Activated CD8-positive, alpha-beta memory T cell treated with anti-CD3 and anti-CD28 coated beads for 36 hours (primary cell): ENCODE measurements at regions not wholly inside any gene's neighbourhood (a gene's known extent, or its start where the extent isn't known, plus 50 kb on each side); places are given as distances from the start of the nearest gene placed in this dataset.
"Not testable (repeated sequence)": the region's sequence is repeated elsewhere in the genome, so short reads cannot be mapped to it uniquely, and the experiment has no call there.

Experiments
- CTCF ChIA-PET: fragments of 350-600 bp; sonication (Branson Sonifier 250); formaldehyde crosslinking; loops from one replicate; lab custom pipeline; 2021; ENCODE audit warnings: antibody characterized with exemption; lab: Charles Lee
- POLR2A ChIA-PET: fragments of 350-600 bp; sonication (Branson Sonifier 250); formaldehyde crosslinking; loops from one replicate; lab custom pipeline; 2021; ENCODE audit warnings: antibody characterized with exemption; lab: Charles Lee

DNA sequence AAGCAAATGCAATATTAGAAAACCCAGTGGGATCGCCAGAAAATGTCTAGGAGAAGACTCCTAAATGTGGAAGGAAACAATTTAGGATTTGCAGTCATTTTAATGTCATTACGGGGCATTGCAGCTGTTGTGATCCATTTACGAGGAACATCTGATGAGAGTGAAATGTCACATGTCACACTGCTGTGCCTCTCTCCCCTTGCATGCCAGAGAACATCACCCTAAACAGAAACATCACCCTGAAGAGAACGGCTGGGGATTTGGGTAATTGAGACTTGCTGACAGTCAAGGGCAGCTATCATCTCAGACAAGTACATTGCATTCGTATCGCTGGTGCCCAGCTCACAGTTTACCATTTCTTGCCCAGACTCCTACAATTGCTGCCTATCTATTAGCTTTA lies 785.7 kb upstream of the POM121L12 start:
- CTCF ChIA-PET: no interaction called here

DNA sequence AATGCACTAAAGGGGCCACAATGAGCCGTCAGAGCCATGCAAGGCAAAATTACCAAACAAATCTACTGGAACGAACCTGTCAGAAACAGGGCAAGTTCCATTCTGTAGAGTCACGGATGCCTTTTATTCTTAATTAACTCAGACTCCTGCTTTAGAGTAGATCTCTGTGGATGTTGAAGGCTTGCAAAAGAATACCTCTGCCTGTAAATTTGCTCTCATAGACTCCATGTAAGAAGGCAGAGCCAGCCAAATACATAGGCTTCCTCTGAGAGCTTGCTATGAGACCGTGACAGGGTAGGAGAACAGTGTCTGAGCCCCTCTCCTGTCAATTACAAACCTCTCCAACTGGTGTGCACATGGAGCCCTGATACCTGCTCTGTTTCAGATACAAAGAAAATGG lies 787.9 kb upstream of the POM121L12 start:
- ChIA-PET POLR2A (no interaction called here), CTCF (no interaction called here)

More for the DNA sequence above, 785.7 kb upstream of the POM121L12 start:
- POLR2A ChIA-PET: no interaction called here

DNA sequence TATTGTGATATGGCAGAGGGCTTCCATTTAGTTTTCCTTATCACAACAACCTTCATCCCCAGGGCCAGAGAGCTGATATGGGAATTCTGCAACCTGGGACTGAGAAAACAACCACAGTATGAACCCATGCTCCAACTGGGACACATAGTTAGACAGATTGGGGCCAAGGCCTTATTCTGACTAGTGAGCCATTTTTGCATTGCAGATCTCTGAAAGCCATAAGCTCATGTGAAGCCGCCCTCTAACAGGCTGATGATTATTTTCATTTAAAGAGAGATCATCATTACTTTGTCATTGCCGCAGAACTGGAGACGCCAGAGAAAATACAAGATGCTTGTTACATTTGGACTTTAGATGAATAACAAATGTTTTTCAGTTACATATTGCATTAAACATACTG lies 791.7 kb upstream of the POM121L12 start:
- CTCF ChIA-PET: no interaction called here
- POLR2A ChIA-PET: no interaction called here

DNA sequence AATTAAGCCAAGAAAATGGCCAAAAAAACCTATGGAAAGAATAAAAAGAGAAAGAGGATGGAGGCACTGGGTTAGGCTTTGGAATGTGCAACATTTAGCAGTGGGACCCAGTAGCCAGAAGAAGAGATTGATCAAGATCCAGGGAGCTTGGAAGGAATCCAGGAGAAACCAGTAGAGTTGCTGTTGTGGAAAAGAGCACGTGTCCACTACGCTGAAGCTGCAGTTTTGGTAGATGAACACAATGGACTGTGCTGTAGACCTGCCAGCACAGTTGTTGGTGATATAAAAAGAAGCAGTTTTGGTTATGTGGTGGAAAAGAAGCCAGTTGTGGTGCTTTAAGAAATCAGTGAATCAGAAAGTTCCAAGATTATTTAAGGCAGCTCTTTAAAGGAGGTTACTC lies 802.2 kb upstream of the POM121L12 start:
- ChIA-PET POLR2A (no interaction called here), CTCF (no interaction called here)

DNA sequence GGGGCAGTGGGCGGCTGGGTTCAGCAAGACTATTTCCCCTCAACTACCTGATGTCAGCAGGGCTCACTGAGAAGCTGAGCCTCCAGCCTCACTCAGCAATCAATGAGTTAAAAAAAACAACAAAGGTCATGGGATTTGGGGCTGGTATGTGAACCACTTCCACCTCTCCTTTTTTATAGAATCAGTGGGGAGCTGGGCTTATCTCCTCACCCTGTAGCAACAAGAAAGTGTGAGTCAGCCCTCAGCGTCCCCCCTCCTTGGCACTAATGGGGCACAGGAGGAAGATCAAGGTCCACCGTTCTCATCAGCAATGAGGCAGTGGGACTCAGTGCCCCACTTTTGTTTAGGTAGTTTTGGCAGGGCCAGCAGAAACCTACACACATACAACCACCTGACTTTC lies 823.5 kb upstream of the POM121L12 start:
- CTCF ChIA-PET: no interaction called here
- POLR2A ChIA-PET: no interaction called here

DNA sequence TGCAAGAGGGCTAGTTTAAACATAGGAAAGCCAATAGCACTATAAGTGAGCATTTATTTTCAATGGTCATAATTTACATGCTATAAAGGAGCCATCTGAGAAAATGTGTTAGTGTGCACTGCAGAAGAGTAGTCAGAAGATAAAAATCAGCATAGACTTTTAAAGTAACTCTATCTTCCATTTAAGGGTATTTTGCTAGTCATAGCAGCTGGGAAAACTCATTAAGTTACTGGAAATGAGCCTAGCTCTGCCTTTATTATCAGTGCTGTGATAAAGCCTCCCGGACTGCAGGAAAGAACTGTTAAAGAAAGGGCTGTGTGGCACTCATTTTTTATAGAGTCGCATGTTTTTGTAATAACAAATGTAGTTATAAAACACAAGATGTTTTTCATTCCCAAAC lies 825.8 kb upstream of the POM121L12 start:
- ChIA-PET POLR2A (no interaction called here), CTCF (no interaction called here)

DNA sequence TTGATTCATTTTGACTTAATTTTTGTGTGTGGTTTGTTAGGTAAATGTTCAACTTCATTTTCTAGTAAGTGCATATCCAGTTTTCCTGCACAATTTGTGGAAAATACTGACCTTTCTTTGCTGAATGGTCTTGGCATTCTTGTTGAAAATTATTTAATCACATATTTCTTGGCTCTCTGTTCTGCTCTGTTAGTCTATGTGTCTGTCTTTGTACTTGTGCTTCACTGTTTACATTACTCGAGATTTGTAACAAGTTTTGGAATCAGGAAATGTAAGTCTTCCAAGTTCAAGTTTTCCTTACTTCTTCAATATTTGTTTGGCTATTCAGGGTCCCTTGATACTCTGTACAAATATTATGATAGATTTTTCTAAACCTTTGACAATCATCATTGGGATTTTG lies 838.2 kb upstream of the POM121L12 start:
- ChIA-PET CTCF (no interaction called here), POLR2A (no interaction called here)

DNA sequence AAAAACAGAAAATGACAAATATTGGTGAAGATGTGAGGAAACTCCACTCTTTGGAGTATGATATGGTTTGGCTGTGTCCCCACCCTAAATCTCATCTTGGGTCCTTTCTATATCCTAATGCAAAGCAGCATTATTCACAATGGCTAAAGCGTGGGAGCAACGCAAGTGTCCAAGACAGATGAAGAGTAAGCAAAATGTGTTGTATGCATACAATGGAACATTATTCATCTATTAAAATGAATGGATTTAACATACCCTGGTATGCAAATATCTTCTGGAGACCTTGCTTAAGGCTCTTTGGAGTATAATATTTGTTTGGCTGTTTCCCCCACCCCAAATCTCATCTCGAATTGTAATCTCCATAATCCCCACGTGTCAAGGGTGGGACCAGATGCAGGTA lies 839.8 kb upstream of the POM121L12 start:
- CTCF ChIA-PET: no interaction called here
- POLR2A ChIA-PET: no interaction called here

DNA sequence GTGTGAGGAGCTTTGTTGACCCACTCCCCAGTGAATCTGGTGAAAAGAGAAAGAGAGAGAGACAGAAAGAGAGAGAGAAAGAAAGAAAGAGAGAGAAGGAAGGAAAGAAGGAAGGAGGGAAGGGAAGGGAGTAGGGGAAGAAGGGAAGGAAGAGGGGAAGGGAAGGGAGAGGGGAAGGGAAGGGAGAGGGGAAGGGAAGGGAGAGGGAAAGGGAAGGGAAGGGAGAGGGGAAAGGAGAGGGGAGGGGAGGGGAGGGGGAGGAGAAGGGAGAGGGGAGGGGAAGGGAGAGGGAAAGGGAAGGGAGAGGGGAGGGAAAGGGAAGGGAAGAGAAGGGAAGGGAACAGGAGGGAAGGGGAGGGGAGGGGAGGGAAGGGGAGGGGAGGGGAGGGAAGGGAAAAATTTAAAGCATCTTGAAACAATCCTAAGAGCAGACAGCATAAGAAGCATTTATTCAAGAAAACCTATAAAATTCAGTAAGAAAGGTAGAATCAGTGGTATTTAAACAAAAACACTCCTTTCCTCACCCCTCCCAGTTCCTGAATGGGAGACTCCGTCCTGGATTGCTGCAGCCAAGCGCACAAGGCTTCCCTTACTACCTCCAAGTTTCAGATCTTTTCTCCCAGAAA lies 846.2 kb upstream of the POM121L12 start:
- POLR2A ChIA-PET: no interaction called here
- CTCF ChIA-PET: no interaction called here

DNA sequence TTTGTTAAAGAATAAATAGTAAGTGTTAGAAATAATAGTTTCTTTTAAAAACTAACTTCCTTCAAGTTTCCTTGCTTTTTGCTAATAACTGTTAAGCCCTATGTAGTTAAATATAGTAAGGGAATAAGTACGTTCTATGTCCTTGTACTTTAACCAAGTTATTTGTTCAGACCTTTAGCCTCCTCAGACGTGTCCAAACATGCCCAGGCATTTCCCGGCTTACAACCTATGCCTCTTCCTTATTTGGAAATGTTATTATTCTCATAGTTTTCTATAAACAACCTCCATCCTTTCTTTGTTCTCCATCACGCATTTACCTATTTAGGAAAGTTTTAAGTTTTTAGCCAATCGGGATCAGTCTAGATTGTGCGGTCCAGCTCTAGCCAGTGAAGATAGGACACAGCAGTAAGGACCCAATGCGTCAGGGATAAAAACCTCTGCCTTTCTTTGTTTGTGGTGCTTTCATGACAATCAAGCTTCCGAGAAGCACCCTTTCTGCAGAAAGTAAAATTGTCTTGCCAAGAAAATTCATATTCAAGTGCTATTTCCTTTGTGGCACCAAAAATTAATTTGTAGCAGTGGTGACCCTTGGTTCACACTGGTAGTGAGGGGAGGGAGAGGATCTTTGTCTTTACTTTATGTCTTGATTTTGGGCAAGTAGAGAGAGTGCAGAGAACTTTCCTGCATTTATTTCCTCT lies 851.3 kb upstream of the POM121L12 start:
- POLR2A ChIA-PET: no interaction called here
- CTCF ChIA-PET: no interaction called here

DNA sequence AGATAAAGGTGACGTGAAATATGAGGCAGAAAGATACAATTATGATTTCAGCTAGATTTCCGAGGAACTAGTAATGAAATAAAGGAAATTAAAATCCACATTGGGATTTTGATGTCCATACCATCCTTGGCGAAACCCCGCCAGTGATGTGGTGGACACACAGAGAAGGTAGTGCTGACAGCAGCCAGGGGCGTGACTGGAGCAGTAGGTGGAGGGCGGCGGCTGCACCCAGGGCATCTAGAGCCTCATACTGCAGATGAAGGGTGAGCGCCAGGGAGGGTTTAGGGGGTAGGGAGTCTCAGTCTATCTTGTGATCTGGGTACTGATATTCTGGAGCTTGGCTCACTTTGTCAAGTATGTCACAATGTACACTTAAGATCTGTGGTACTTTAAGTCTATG lies 855.5 kb upstream of the POM121L12 start:
- POLR2A ChIA-PET: no interaction called here
- CTCF ChIA-PET: no interaction called here

DNA sequence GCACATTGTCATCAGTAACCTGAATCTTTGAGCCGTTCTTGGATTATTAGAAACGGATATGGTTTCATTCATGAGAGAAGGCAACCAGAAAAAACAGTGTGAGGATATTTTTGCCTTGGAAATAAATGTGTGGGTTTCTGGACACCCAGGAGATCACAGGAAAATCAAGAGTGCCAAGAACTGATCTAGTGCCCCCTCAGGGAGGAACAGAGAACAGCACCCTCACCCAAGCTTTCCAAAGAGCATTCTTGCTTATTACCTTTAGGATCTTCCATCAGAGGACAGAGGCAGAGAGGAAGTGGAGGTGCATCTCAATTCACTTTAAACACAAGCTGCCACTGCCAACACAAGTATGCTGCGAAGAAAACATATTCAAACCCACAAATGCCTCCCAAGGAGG lies 851.5 kb upstream of the COBL start:
- CTCF ChIA-PET: no interaction called here
- POLR2A ChIA-PET: no interaction called here

DNA sequence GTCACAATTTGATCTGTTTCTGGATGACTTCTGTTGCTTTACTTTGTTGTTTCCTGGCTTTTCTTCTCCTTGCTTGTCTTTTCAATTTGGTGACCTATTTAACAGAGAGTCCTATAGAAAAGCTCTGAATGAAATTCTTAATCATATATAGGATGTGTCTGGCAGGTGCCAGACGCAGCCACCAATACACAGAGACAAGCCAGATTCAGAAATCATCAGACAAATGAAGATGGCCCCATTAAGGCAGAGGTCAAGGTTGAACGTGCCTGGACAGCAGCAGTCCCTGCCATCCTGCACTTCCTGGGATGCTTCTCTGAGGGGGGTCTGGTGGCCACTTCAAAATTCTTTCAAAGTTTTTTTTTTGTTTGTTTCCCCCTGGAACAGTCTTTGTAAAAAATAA lies 846.7 kb upstream of the COBL start:
- CTCF ChIA-PET: no interaction called here
- POLR2A ChIA-PET: interaction anchor here (0.6 kb wide), 1 partner anchor 819 kb away, joined by 3 read pairs; no protein-coding TSS in a partner anchor

DNA sequence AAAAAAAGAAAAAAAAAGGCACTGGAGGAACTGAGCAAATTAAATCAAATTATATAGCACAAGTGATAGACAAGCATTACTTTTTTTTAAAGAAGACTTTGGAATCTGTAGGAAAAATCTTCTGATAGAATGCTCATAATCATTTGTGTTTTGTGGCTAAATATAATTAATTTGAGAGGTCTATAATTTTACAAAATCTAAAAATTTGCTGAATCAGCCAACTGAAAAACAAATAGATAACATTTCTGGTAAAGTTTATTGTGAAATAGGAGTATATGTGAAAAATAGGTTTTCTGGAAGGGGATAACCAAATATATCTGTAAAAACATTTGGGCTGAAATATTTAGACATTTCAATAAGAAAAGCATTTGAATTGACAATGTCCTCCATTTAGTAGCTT lies 844.9 kb upstream of the COBL start:
- POLR2A ChIA-PET: no interaction called here

DNA sequence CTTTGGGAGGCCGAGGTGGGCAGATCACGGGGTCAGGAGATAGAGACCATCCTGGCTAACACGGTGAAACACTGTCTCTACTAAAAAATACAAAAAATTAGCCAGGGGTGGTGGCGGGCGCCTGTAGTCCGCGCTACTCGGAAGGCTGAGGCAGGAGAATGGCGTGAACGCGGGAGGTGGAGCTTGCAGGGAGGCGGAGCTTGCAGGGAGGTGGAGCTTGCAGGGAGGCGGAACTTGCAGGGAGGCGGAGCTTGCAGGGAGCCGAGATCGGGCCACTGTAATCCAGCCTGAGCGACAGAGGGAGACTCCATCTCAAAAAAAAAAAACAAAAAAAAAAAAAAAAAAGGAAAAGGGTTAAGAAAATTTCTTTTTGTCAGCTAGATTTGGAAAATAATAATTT lies 842.8 kb upstream of the COBL start:
- CTCF ChIA-PET, POLR2A ChIA-PET: not testable (repeated sequence)

More for the DNA sequence above, 844.9 kb upstream of the COBL start:
- CTCF ChIA-PET: no interaction called here

DNA sequence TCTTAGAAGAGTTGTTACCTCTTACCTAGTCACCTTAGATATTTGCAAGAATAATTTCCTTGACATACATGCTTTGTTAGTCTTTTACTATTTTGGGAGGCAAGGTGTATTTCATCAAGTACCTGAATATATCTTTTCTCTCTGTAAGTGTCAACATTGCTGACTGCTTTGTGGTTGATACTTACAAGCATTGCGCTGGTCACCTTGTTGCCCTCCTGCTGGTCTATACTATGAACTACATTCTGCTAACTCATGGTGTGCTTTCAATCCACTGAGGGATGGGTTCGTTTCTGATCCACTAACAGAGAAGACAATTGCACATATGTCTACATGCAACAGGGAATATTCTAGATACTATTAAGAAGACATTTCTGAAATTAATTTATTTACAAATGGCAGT lies 837.8 kb upstream of the COBL start:
- CTCF ChIA-PET: no interaction called here

DNA sequence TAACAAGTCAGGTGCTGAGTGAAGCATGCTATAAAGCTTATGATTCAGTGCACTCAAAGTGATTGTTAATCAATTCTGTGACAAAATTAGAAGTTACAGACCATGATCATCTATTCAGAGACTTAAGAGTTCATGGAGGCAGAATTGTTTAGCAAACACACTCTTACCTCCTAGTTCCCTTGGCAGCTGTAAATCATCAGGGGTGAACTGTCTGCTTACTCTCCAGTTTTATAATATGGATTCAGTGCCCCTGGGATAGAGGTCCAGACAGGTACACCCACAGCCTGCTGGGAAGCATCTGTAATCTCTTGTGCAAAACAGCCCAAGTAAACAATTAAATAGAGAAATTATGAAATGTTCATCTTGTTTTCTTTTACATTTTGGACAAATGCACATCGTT lies 835.0 kb upstream of the COBL start:
- ChIA-PET POLR2A (no interaction called here), CTCF (no interaction called here)

More for the DNA sequence above, 837.8 kb upstream of the COBL start:
- POLR2A ChIA-PET: no interaction called here

DNA sequence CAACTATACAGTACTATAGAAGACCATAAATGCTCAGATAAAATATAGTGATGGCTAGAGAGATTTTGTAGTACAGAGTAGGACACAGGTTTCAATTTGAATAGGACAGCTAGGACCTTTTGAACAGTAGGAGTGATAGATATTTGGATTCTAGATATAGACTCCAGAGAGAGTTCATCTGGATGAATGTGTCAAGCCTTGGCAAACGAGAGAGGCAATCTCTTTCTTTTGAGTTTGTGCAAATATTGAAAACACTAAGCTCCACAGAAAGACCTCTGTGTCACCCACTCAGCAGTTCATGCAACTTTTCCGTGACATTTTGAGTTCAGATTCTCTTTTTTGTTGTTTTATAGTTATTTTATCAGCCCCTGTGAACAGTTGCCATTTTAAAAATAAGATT lies 834.3 kb upstream of the COBL start:
- ChIA-PET CTCF (no interaction called here), POLR2A (no interaction called here)

DNA sequence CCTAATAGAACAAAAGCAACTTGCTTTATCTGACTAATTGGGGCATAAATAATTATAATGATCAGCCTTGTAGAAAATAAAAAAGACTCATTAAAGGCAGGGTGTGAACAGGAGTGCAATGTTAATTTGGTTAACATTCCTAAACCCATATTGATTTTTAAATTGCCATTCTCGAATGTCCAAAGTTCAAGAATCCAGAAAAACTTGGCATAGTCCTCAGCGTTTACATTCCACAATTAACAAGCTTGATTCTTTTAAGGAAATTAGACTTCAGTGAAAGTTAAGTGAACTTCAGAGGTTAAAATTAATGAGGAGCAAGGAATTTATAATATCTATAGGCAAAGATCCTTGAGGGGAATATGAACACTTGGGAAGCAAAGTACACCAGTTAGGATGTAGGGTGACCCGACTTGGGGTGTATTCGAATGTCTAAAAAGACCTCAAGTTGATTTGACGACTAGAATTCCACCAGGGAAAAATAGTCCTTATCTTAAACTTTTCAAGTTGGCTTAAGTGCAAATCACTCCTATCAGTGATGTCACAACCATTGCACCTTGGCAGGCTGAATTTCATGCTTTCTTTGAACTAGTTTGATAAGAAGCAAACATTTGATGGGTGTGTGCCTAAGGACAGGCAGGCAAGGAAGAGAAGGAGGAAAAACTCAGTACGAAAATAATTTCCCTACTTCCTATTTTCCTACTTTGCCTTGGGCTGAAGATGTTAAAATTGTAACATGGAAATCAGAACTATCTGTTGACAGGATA lies 830.4 kb upstream of the COBL start:
- ChIA-PET POLR2A (no interaction called here), CTCF (no interaction called here)

DNA sequence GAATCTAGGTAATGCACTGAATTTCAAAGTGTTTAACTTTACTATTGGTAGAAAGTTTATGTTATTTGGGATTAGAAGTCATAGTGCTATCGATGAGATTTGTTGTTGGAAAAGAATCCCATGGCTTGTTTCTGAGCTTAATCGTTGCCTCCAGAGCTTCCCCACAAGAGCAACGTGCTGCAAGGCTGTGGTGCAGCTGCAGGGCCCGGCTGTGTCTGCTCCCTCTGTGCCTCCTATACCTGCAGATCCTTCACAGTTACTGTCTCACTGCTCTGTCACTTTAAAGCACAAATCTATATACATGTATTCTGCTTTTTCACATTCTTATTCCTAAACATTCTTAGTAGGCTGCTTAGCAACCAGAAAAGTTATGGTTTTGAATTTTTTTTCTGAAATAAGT lies 826.6 kb upstream of the COBL start:
- ChIA-PET CTCF (no interaction called here), POLR2A (no interaction called here)

DNA sequence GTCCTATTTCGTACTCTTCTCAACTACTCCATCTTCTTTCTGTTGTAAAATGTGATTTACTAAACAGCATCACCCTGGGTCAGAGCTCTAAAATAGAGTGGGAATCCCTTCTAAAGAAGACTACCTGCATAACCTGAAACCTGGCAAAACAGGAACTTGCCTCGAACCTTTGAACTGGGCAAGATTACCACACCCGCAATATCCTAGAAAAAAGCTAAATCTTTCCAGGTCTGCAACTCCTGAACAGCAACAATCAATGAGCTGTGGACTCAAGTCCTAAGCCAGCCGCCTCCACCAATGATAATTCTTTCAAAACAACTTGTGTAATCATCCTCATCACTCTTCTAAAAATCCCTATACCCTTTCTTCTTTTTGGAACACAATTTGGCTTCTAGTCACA lies 824.2 kb upstream of the COBL start:
- ChIA-PET CTCF (no interaction called here), POLR2A (no interaction called here)
